Activated T-cell treated with anti-CD3 and anti-CD28 coated beads for 24 hours (primary cell): ENCODE measurements at regions not wholly inside any gene's neighbourhood (a gene's known extent, or its start where the extent isn't known, plus 50 kb on each side); places are given as distances from the start of the nearest gene placed in this dataset.
"Not testable (repeated sequence)": the region's sequence is repeated elsewhere in the genome, so short reads cannot be mapped to it uniquely, and the experiment has no call there.

Source experiments
- DNase-seq: peaks from one replicate; pipeline ENCODE4 v3.0.0-alpha.2; 2020; ENCODE audit warnings: low read depth

- no peak for DNase-seq
Measured at GRCh38 chr5:124512236-124512635, 234.2 kb downstream of the ZNF608 start.

- no peak for DNase-seq
Measured at GRCh38 chr5:124511791-124512190, 234.6 kb downstream of the ZNF608 start.

- DNase-seq: no peak
Measured at GRCh38 chr5:124507688-124508087, 238.8 kb downstream of the ZNF608 start.

- DNase-seq: no peak
Measured at GRCh38 chr5:124504081-124504916, 242.1 kb downstream of the ZNF608 start.

- DNase-seq: no peak
Measured at GRCh38 chr5:124502551-124502950, 243.9 kb downstream of the ZNF608 start.

- DNase-seq: not testable (repeated sequence)
Measured at GRCh38 chr5:124499818-124500217, 246.6 kb downstream of the ZNF608 start.

- DNase-seq: not testable (repeated sequence)
Measured at GRCh38 chr5:124496968-124497367, 249.5 kb downstream of the ZNF608 start.

GRCh38 chr5:124494540-124495116 lies 251.8 kb downstream of the ZNF608 start:
- no peak for DNase-seq

- no peak for DNase-seq
Measured at GRCh38 chr5:124492444-124493224, 253.8 kb downstream of the ZNF608 start.

- DNase-seq: not testable (repeated sequence)
Measured at GRCh38 chr5:124490315-124490714, 256.1 kb downstream of the ZNF608 start.

GRCh38 chr5:124481419-124481818 lies 265.0 kb downstream of the ZNF608 start:
- no peak for DNase-seq

GRCh38 chr5:124480964-124481363 lies 265.5 kb downstream of the ZNF608 start:
- no peak for DNase-seq

- no peak for DNase-seq
Measured at GRCh38 chr5:124480022-124480421, 266.4 kb downstream of the ZNF608 start.

GRCh38 chr5:124478264-124478663 lies 268.2 kb downstream of the ZNF608 start:
- DNase-seq: no peak

- no peak for DNase-seq
Measured at GRCh38 chr5:124477577-124477976, 268.9 kb downstream of the ZNF608 start.

- no peak for DNase-seq
Measured at GRCh38 chr5:124477062-124477461, 269.4 kb downstream of the ZNF608 start.

- DNase-seq: no peak
Measured at GRCh38 chr5:124474528-124475215, 271.8 kb downstream of the ZNF608 start.

- no peak for DNase-seq
Measured at GRCh38 chr5:124468671-124469411, 277.6 kb downstream of the ZNF608 start.

- no peak for DNase-seq
Measured at GRCh38 chr5:124467745-124468144, 278.7 kb downstream of the ZNF608 start.

- DNase-seq: no peak
Measured at GRCh38 chr5:124466011-124466410, 280.4 kb downstream of the ZNF608 start.

- DNase-seq: no peak
Measured at GRCh38 chr5:124463851-124464250, 282.6 kb downstream of the ZNF608 start.

GRCh38 chr5:124462751-124463150 lies 283.7 kb downstream of the ZNF608 start:
- DNase-seq: no peak
